Hepatocyte (in vitro differentiated cells): ENCODE measurements at regions not wholly inside any gene's neighbourhood (a gene's known extent, or its start where the extent isn't known, plus 50 kb on each side); places are given as distances from the start of the nearest gene placed in this dataset.

ENCODE experiments used
- EZH2 ChIP-seq: fragments of 200-600 bp; sonication (generic); IDR thresholded peaks from 2 replicates; pipeline ENCODE4 v1.6.1; 2016; ENCODE audit warnings: antibody characterized with exemption, mild to moderate bottlenecking, borderline replicate concordance
- TF ChIP-seq, protein P1 (sequence below): fragments of 200-600 bp; sonication (generic); IDR thresholded peaks from 2 replicates; pipeline ENCODE4 v1.5.1; 2016; ENCODE audit warnings: antibody characterized with exemption, mild to moderate bottlenecking; ENCODE audit not compliant: poor library complexity

DNA sequence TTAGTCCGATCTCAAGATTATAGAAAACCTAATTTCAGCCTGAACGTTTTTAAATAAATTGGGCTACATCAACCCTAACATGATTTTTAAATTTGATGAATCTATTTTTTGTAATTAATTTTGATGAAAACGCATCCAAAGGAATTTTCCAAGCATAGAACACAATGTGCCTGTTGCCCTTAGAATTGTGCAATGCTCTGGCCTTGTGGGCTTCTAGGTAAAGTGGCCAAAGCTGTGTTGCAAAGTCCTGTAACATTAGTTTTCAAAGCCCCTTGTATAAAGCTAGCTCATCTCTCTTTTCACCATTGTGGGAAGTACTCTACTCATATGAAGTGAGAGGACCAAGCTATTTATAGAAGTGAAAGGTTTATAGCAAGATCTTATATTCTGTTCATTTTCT is 138.4 kb upstream of the PRPS1L1 start:
- no peak for TF ChIP-seq EZH2
- TF ChIP-seq, protein P1, sequence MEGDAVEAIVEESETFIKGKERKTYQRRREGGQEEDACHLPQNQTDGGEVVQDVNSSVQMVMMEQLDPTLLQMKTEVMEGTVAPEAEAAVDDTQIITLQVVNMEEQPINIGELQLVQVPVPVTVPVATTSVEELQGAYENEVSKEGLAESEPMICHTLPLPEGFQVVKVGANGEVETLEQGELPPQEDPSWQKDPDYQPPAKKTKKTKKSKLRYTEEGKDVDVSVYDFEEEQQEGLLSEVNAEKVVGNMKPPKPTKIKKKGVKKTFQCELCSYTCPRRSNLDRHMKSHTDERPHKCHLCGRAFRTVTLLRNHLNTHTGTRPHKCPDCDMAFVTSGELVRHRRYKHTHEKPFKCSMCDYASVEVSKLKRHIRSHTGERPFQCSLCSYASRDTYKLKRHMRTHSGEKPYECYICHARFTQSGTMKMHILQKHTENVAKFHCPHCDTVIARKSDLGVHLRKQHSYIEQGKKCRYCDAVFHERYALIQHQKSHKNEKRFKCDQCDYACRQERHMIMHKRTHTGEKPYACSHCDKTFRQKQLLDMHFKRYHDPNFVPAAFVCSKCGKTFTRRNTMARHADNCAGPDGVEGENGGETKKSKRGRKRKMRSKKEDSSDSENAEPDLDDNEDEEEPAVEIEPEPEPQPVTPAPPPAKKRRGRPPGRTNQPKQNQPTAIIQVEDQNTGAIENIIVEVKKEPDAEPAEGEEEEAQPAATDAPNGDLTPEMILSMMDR = no peak
